MM.1S (cell line): ENCODE measurements at regions not wholly inside any gene's neighbourhood (a gene's known extent, or its start where the extent isn't known, plus 50 kb on each side); places are given as distances from the start of the nearest gene placed in this dataset.

Experiments used
- DNase-seq: peaks from one replicate; pipeline ENCODE4 v3.0.0-alpha.2; 2015
- H2AFZ ChIP-seq: fragments of 300-600 bp; sonication (generic); 2 replicates; pipeline ENCODE4 v1.6.0; 2016; ENCODE audit warnings: antibody characterized with exemption, low read length
- H3F3A ChIP-seq: fragments of 300-600 bp; sonication (generic); 2 replicates; pipeline ENCODE4 v1.6.1; 2016; ENCODE audit warnings: mild to moderate bottlenecking, antibody characterized with exemption, low read length, moderate library complexity, mixed read lengths; ENCODE audit not compliant: insufficient read depth
- H3K27ac ChIP-seq: fragments of 300-600 bp; sonication (generic); 2 replicates; pipeline ENCODE4 v1.5.1; 2016; ENCODE audit warnings: mild to moderate bottlenecking, low read length
- H3K27me3 ChIP-seq: fragments of 300-600 bp; sonication (generic); replicated peaks from 2 replicates; pipeline ENCODE4 v1.6.0; 2016; ENCODE audit warnings: low read length; ENCODE audit not compliant: insufficient read depth
- H3K36me3 ChIP-seq: fragments of 300-600 bp; sonication (generic); replicated peaks from 2 replicates; pipeline ENCODE4 v1.6.1; 2016; ENCODE audit warnings: mild to moderate bottlenecking, low read length, mixed read lengths; ENCODE audit not compliant: insufficient read depth
- H3K4me1 ChIP-seq: fragments of 300-600 bp; sonication (generic); 2 replicates; pipeline ENCODE4 v1.6.1; 2016; ENCODE audit warnings: low read length, mixed read lengths
- H3K4me2 ChIP-seq: fragments of 300-600 bp; sonication (generic); 2 replicates; pipeline ENCODE4 v1.6.0; 2016; ENCODE audit warnings: low read depth, low read length
- H3K4me3 ChIP-seq: fragments of 300-600 bp; sonication (generic); 2 replicates; pipeline ENCODE4 v1.5.1; 2016; ENCODE audit warnings: low read length, mixed read lengths
- H3K79me2 ChIP-seq: fragments of 300-600 bp; sonication (generic); 2 replicates; pipeline ENCODE4 v1.6.1; 2016; ENCODE audit warnings: mixed run types, low read length, mixed read lengths
- H3K9ac ChIP-seq: fragments of 300-600 bp; sonication (generic); 2 replicates; pipeline ENCODE4 v1.6.1; 2016; ENCODE audit warnings: low read length, mixed read lengths
- H3K9me2 ChIP-seq: fragments of 300-600 bp; sonication (generic); replicated peaks from 2 replicates; pipeline ENCODE4 v1.6.1; 2016; ENCODE audit warnings: mild to moderate bottlenecking, low read length, mixed read lengths; ENCODE audit not compliant: insufficient read depth
- H3K9me3 ChIP-seq: fragments of 300-600 bp; sonication (generic); replicated peaks from 2 replicates; pipeline ENCODE4 v1.6.1; 2016; ENCODE audit warnings: mild to moderate bottlenecking, low read length, mixed read lengths; ENCODE audit not compliant: insufficient read depth
- H4K20me1 ChIP-seq: fragments of 300-600 bp; sonication (generic); 2 replicates; pipeline ENCODE4 v1.6.1; 2016; ENCODE audit warnings: mild to moderate bottlenecking, low read length, moderate library complexity, mixed read lengths; ENCODE audit not compliant: insufficient read depth
- EZH2 ChIP-seq: fragments of 300-600 bp; sonication (generic); optimal IDR thresholded peaks from 2 replicates; pipeline ENCODE3; 2017; ENCODE audit warnings: low read depth, mild to moderate bottlenecking, antibody characterized with exemption, low read length, mixed read lengths
- EZH2phosphoT487 ChIP-seq: fragments of 300-600 bp; sonication (generic); IDR thresholded peaks from 2 replicates; pipeline ENCODE4 v1.6.1; 2018; ENCODE audit warnings: antibody characterized with exemption, low read length
- TF ChIP-seq, protein P1 (sequence below): fragments of 300-600 bp; sonication (generic); IDR thresholded peaks from 2 replicates; pipeline ENCODE4 v1.5.1; 2016; ENCODE audit warnings: antibody characterized with exemption, low read length, mixed read lengths

DNA sequence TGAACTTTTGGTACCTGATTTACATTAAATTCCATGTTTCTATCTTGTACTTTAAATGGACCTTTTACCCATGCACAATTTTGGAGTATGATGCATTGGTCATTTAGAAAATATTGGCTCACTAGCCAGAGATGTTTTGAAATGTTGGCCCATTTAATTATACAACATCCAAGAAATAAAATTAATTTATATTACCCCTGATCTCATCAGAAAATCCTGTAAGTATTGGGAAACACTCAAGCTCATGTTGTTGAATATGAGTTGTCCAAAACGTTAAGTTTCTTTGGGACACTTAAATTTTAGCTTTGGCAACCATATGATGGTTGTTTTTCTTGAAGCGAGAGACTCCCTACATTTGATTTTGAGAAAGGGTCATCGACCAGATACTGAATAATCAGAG is 492.7 kb downstream of the RPS24 start:
- Histone ChIP-seq H3K9me3 (no peaks in the 10 kb centered on the region), H4K20me1 (no peaks in the 10 kb centered on the region), H3K4me1 (no peaks in the 10 kb centered on the region), H3K36me3 (no peaks in the 10 kb centered on the region), H2AFZ (no peak overlapping the region), H3K4me3 (no peak overlapping the region), H3K27ac (no peak overlapping the region), H3K4me2 (no peak overlapping the region), H3F3A (no peaks in the 10 kb centered on the region), H3K9me2 (no peaks in the 10 kb centered on the region), H3K27me3 (no peaks in the 10 kb centered on the region), H3K79me2 (no peaks in the 10 kb centered on the region), H3K9ac (no peak overlapping the region)
- no peak for DNase-seq
- TF ChIP-seq EZH2phosphoT487 (no peak), EZH2 (no peak)
- TF ChIP-seq, protein P1, sequence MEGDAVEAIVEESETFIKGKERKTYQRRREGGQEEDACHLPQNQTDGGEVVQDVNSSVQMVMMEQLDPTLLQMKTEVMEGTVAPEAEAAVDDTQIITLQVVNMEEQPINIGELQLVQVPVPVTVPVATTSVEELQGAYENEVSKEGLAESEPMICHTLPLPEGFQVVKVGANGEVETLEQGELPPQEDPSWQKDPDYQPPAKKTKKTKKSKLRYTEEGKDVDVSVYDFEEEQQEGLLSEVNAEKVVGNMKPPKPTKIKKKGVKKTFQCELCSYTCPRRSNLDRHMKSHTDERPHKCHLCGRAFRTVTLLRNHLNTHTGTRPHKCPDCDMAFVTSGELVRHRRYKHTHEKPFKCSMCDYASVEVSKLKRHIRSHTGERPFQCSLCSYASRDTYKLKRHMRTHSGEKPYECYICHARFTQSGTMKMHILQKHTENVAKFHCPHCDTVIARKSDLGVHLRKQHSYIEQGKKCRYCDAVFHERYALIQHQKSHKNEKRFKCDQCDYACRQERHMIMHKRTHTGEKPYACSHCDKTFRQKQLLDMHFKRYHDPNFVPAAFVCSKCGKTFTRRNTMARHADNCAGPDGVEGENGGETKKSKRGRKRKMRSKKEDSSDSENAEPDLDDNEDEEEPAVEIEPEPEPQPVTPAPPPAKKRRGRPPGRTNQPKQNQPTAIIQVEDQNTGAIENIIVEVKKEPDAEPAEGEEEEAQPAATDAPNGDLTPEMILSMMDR, result no peak

DNA sequence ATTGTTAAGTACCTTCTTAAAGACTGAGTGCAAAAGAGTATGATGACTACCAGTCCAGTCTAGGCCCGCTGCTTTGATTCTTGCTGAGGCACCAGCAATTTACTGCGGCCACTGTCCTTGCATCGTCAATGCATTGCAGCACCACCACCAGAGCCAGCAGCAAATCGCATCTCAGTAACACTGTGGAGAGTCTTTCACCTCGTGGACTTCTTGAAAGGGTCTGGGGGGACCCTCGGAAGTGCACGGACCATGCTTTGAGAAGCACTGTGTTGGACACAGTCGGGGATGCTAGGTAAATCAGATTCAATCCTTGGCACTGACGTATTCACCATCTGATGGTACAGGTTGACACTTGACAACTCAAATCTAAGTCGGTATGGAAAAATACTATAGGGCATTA is 493.6 kb downstream of the RPS24 start:
- H3K4me3 ChIP-seq, result no peak overlapping the region
- no peaks in the 10 kb centered on the region for H4K20me1 ChIP-seq
- H3K4me1 ChIP-seq, result no peaks in the 10 kb centered on the region
- H3K9ac ChIP-seq, result no peak overlapping the region
- TF ChIP-seq EZH2phosphoT487 (no peak), EZH2 (no peak)
- TF ChIP-seq, protein P1, result no peak
- no peaks in the 10 kb centered on the region for H3F3A ChIP-seq
- no peaks in the 10 kb centered on the region for H3K27me3 ChIP-seq
- no peaks in the 10 kb centered on the region for H3K9me2 ChIP-seq
- no peaks in the 10 kb centered on the region for H3K36me3 ChIP-seq
- no peak overlapping the region for H3K4me2 ChIP-seq
- no peaks in the 10 kb centered on the region for H3K79me2 ChIP-seq
- H3K27ac ChIP-seq, result no peak overlapping the region
- H2AFZ ChIP-seq, result no peak overlapping the region
- no peak for DNase-seq
- no peaks in the 10 kb centered on the region for H3K9me3 ChIP-seq

DNA sequence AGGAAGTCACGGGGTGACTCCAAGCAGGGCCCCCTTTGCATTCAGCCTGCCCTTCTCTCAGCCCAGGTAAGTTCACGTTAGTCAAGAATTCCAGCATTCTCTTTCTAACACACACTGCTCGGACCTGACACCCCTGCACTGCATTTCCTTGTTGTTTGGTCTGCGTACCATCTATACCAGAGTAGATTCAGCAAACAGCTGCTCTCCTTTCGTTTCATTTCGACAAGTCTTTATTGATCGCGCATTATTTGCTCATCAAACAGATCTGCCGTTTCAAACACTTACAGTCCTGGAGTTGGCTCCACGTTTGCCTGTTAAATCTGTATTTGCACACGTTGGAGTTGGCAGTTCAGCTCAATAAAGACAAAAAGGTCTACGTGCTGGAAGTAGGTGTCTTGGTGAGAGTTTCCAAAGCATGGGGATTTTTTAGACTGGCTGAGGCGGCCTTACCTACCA is 495.1 kb downstream of the RPS24 start:
- Histone ChIP-seq H3K4me3 (no peak overlapping the region), H3K9me2 (no peaks in the 10 kb centered on the region), H3K9ac (no peak overlapping the region), H3K4me1 (no peaks in the 10 kb centered on the region), H2AFZ (no peak overlapping the region), H3K36me3 (no peaks in the 10 kb centered on the region), H4K20me1 (no peaks in the 10 kb centered on the region), H3K9me3 (no peaks in the 10 kb centered on the region), H3K27ac (no peak overlapping the region), H3K27me3 (no peaks in the 10 kb centered on the region), H3K79me2 (no peaks in the 10 kb centered on the region), H3F3A (no peaks in the 10 kb centered on the region), H3K4me2 (no peak overlapping the region)
- DNase-seq, result no peak
- no peak for TF ChIP-seq EZH2
- no peak for TF ChIP-seq EZH2phosphoT487
- TF ChIP-seq, protein P1, result no peak
